ENCODE measurements at regions not wholly inside any gene's neighbourhood (a gene's known extent, or its start where the extent isn't known, plus 50 kb on each side); places are given as distances from the start of the nearest gene placed in this dataset.

DNA sequence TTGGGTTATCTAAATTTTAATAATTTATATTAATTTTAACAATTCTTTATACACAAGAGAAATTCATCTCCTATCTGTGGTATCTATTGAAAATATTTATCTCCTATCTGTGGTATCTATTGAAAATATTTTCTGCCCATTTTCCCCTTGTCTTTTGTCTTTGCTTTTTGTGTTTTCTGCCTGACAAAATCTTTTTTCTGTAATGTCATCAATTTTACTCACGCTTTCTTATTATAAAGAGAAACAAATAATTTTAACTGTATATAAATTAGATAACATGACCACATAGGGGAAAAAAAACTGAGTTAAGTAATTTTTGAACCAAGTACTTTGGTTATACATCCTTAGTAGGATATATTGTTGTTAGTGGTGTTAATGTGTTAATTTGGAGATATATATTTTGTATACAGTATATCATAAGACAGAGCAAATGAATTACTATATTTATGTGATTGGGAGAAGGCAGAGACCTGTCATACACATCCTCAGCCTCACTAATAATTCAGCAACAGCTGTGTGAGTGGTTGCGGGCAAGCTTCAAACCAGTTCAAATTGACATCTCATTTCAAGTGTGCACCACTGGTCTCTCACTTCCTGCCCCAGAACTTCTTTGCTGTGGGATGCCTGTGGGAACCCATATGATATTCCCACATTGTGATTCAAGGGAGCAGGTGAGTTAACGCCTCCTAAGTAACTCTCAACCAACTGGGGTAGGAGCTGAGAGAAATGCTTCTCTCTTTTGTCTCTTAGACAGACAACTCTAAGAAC, 292.4 kb downstream of the SP3 start:
- DNase-seq: no peak
- TF ChIP-seq CTCF (IDR thresholded peaks at IDR 0.05): no peak
- no peak for TF ChIP-seq POLR2A (IDR thresholded peaks at IDR 0.05)
- Histone ChIP-seq H3K36me3 (no peaks in the 10 kb centered on the region), H3K27me3 (no peaks in the 10 kb centered on the region), H3K4me1 (no peaks in the 10 kb centered on the region), H3K27ac (no peak overlapping the region), H3K9me3 (no peaks in the 10 kb centered on the region), H3K4me3 (no peak overlapping the region)

DNA sequence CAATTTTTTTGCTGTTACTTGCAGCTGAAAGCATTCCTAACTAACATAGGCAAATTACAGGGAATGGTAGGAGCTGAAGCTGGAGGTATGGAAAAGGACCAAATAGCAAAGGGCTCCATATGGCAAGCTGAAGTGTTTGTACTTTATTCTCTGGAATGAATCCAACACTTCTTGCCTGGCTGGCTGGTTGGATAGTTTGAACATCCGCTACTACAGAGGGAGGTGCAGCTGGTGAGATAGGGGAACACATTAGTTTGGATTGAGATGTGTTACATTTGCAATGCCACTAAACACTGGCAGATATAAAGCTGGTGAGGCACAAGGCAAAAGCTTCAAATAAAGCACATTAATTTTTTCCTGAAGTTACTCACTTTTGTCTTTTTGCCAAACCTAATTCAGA, 291.5 kb downstream of the SP3 start:
- no peak for DNase-seq
- Histone ChIP-seq H3K4me3 (no peak overlapping the region), H3K27me3 (no peaks in the 10 kb centered on the region), H3K36me3 (no peaks in the 10 kb centered on the region), H3K4me1 (no peaks in the 10 kb centered on the region), H3K9me3 (no peaks in the 10 kb centered on the region), H3K27ac (no peak overlapping the region)
- TF ChIP-seq CTCF (IDR thresholded peaks at IDR 0.05): no peak
- TF ChIP-seq POLR2A (IDR thresholded peaks at IDR 0.05): no peak

- Histone ChIP-seq H3K4me3 (no peak overlapping the region), H3K4me1 (no peaks in the 10 kb centered on the region), H3K36me3 (no peaks in the 10 kb centered on the region), H3K9me3 (peaks cover 0 to 6% (median 0%) of the 10 kb centered on the region in 4 donors), H3K27ac (no peak overlapping the region), H3K27me3 (no peaks in the 10 kb centered on the region)
- TF ChIP-seq CTCF (IDR thresholded peaks at IDR 0.05) (no peak), POLR2A (IDR thresholded peaks at IDR 0.05) (no peak)
- DNase-seq: no peak
Measured at GRCh38 chr2:173676647-173677046, 288.5 kb downstream of the SP3 start.

- Histone ChIP-seq H3K27me3 (no peaks in the 10 kb centered on the region), H3K4me3 (no peak overlapping the region), H3K9me3 (peaks cover 0 to 6% (median 0%) of the 10 kb centered on the region in 4 donors), H3K4me1 (no peaks in the 10 kb centered on the region), H3K27ac (no peak overlapping the region), H3K36me3 (no peaks in the 10 kb centered on the region)
- no peak for DNase-seq
- TF ChIP-seq CTCF (IDR thresholded peaks at IDR 0.05): no peak
- no peak for TF ChIP-seq POLR2A (IDR thresholded peaks at IDR 0.05)
Measured at GRCh38 chr2:173678186-173678585, 287.0 kb downstream of the SP3 start.

- H3K36me3 ChIP-seq: no peaks in the 10 kb centered on the region
- DNase-seq: no peak
- H3K4me3 ChIP-seq: no peak overlapping the region
- H3K9me3 ChIP-seq: peaks cover 0 to 6% (median 0%) of the 10 kb centered on the region in 4 donors
- no peaks in the 10 kb centered on the region for H3K27me3 ChIP-seq
- TF ChIP-seq POLR2A (IDR thresholded peaks at IDR 0.05) (no peak), CTCF (IDR thresholded peaks at IDR 0.05) (no peak)
- H3K4me1 ChIP-seq: no peaks in the 10 kb centered on the region
- no peak overlapping the region for H3K27ac ChIP-seq
Measured at GRCh38 chr2:173680574-173680973, 284.6 kb downstream of the SP3 start.
